ENCODE measurements at regions not wholly inside any gene's neighbourhood (a gene's known extent, or its start where the extent isn't known, plus 50 kb on each side); places are given as distances from the start of the nearest gene placed in this dataset.

GRCh38 chr16:54362591-54363206 is 76.1 kb upstream of the IRX3 start:
- no peak overlapping the region for H3K27ac ChIP-seq (ENCODE audit: low read depth, low read length)
- H3K4me1 ChIP-seq (ENCODE audit: control insufficient read depth, insufficient read depth, low read length), result peaks cover 3% of the 10 kb centered on the region
- peak in 1 of 6 donors; percentile 73 for DNase-seq (ENCODE audit: low read depth in 4 of 6, low spot score in 6 of 6)
- 46% methylated on average over 5 of the region's 18 CpGs for WGBS (ENCODE audit: insufficient coverage)
- H3K27me3 ChIP-seq (ENCODE audit: control insufficient read depth, insufficient read depth, low read length), result peaks cover 33% of the 10 kb centered on the region
- H3K4me3 ChIP-seq (ENCODE audit: low read depth, low read length), result no peak overlapping the region
- no peaks in the 10 kb centered on the region for H3K9me3 ChIP-seq (ENCODE audit: control insufficient read depth, insufficient read depth, low read length)
- no peaks in the 10 kb centered on the region for H3K36me3 ChIP-seq (ENCODE audit: control insufficient read depth, insufficient read depth, low read length)

GRCh38 chr16:54361246-54361645 is 74.7 kb upstream of the IRX3 start:
- 50% methylated on average over 1 of the region's 1 CpG for WGBS (ENCODE audit: insufficient coverage)
- no peak overlapping the region for H3K27ac ChIP-seq (ENCODE audit: low read depth, low read length)

GRCh38 chr16:54360681-54361080 is 74.1 kb upstream of the IRX3 start:
- no peak overlapping the region for H3K27ac ChIP-seq (ENCODE audit: low read depth, low read length)
- no peak for DNase-seq (ENCODE audit: low read depth in 4 of 6, low spot score in 6 of 6)
- peaks cover 37% of the 10 kb centered on the region for H3K27me3 ChIP-seq (ENCODE audit: control insufficient read depth, insufficient read depth, low read length)
- H3K4me1 ChIP-seq (ENCODE audit: control insufficient read depth, insufficient read depth, low read length), result peaks cover 3% of the 10 kb centered on the region
- no peak overlapping the region for H3K4me3 ChIP-seq (ENCODE audit: low read depth, low read length)
- no peaks in the 10 kb centered on the region for H3K36me3 ChIP-seq (ENCODE audit: control insufficient read depth, insufficient read depth, low read length)
- H3K9me3 ChIP-seq (ENCODE audit: control insufficient read depth, insufficient read depth, low read length), result no peaks in the 10 kb centered on the region
- WGBS (ENCODE audit: insufficient coverage), result no CpG with 5 or more reads among the region's 5 CpGs

More at GRCh38 chr16:54361246-54361645, 74.7 kb upstream of the IRX3 start:
- H3K4me1 ChIP-seq (ENCODE audit: control insufficient read depth, insufficient read depth, low read length), result peaks cover 3% of the 10 kb centered on the region
- H3K27me3 ChIP-seq (ENCODE audit: control insufficient read depth, insufficient read depth, low read length), result peaks cover 35% of the 10 kb centered on the region
- no peak for DNase-seq (ENCODE audit: low read depth in 4 of 6, low spot score in 6 of 6)
- no peak overlapping the region for H3K4me3 ChIP-seq (ENCODE audit: low read depth, low read length)
- no peaks in the 10 kb centered on the region for H3K9me3 ChIP-seq (ENCODE audit: control insufficient read depth, insufficient read depth, low read length)
- no peaks in the 10 kb centered on the region for H3K36me3 ChIP-seq (ENCODE audit: control insufficient read depth, insufficient read depth, low read length)

GRCh38 chr16:54359555-54359954 is 73.0 kb upstream of the IRX3 start:
- H3K27me3 ChIP-seq (ENCODE audit: control insufficient read depth, insufficient read depth, low read length), result peaks cover 34% of the 10 kb centered on the region
- WGBS (ENCODE audit: insufficient coverage), result 92% methylated on average over 2 of the region's 5 CpGs
- H3K9me3 ChIP-seq (ENCODE audit: control insufficient read depth, insufficient read depth, low read length), result peaks cover 4% of the 10 kb centered on the region
- no peak overlapping the region for H3K27ac ChIP-seq (ENCODE audit: low read depth, low read length)
- no peak overlapping the region for H3K4me3 ChIP-seq (ENCODE audit: low read depth, low read length)
- no peak for DNase-seq (ENCODE audit: low read depth in 4 of 6, low spot score in 6 of 6)
- peaks cover 3% of the 10 kb centered on the region for H3K4me1 ChIP-seq (ENCODE audit: control insufficient read depth, insufficient read depth, low read length)
- no peaks in the 10 kb centered on the region for H3K36me3 ChIP-seq (ENCODE audit: control insufficient read depth, insufficient read depth, low read length)

- 95% methylated on average over 4 of the region's 9 CpGs for WGBS (ENCODE audit: insufficient coverage)
- peaks cover 4% of the 10 kb centered on the region for H3K9me3 ChIP-seq (ENCODE audit: control insufficient read depth, insufficient read depth, low read length)
- H3K27ac ChIP-seq (ENCODE audit: low read depth, low read length), result no peak overlapping the region
- H3K4me3 ChIP-seq (ENCODE audit: low read depth, low read length), result no peak overlapping the region
- DNase-seq (ENCODE audit: low read depth in 4 of 6, low spot score in 6 of 6), result no peak
- peaks cover 3% of the 10 kb centered on the region for H3K4me1 ChIP-seq (ENCODE audit: control insufficient read depth, insufficient read depth, low read length)
- H3K27me3 ChIP-seq (ENCODE audit: control insufficient read depth, insufficient read depth, low read length), result peaks cover 33% of the 10 kb centered on the region
- H3K36me3 ChIP-seq (ENCODE audit: control insufficient read depth, insufficient read depth, low read length), result no peaks in the 10 kb centered on the region
These were observed 72.5 kb upstream of the IRX3 start for GRCh38 chr16:54359081-54359480.

GRCh38 chr16:54356391-54356790 is 69.8 kb upstream of the IRX3 start:
- DNase-seq (ENCODE audit: low read depth in 4 of 6, low spot score in 6 of 6), result no peak
- Histone ChIP-seq H3K4me1 (ENCODE audit: control insufficient read depth, insufficient read depth, low read length) (peaks cover 3% of the 10 kb centered on the region), H3K36me3 (ENCODE audit: control insufficient read depth, insufficient read depth, low read length) (no peaks in the 10 kb centered on the region), H3K4me3 (ENCODE audit: low read depth, low read length) (no peak overlapping the region), H3K9me3 (ENCODE audit: control insufficient read depth, insufficient read depth, low read length) (peaks cover 4% of the 10 kb centered on the region), H3K27me3 (ENCODE audit: control insufficient read depth, insufficient read depth, low read length) (peaks cover 24% of the 10 kb centered on the region), H3K27ac (ENCODE audit: low read depth, low read length) (no peak overlapping the region)
- WGBS (ENCODE audit: insufficient coverage), result no CpG with 5 or more reads among the region's 1 CpG

- Histone ChIP-seq H3K9me3 (ENCODE audit: control insufficient read depth, insufficient read depth, low read length) (peaks cover 4% of the 10 kb centered on the region), H3K4me1 (ENCODE audit: control insufficient read depth, insufficient read depth, low read length) (peaks cover under 1% of the 10 kb centered on the region)
These were observed 68.7 kb upstream of the IRX3 start for GRCh38 chr16:54355251-54355650.

GRCh38 chr16:54353097-54353496 is 66.5 kb upstream of the IRX3 start:
- H3K9me3 ChIP-seq (ENCODE audit: control insufficient read depth, insufficient read depth, low read length), result peaks cover 4% of the 10 kb centered on the region
- peaks cover 7% of the 10 kb centered on the region for H3K27me3 ChIP-seq (ENCODE audit: control insufficient read depth, insufficient read depth, low read length)
- 100% methylated on average over 1 of the region's 3 CpGs for WGBS (ENCODE audit: insufficient coverage)
- H3K4me1 ChIP-seq (ENCODE audit: control insufficient read depth, insufficient read depth, low read length), result no peaks in the 10 kb centered on the region
- no peak overlapping the region for H3K27ac ChIP-seq (ENCODE audit: low read depth, low read length)
- no peak overlapping the region for H3K4me3 ChIP-seq (ENCODE audit: low read depth, low read length)
- no peak for DNase-seq (ENCODE audit: low read depth in 4 of 6, low spot score in 6 of 6)
- H3K36me3 ChIP-seq (ENCODE audit: control insufficient read depth, insufficient read depth, low read length), result no peaks in the 10 kb centered on the region

More at GRCh38 chr16:54355251-54355650, 68.7 kb upstream of the IRX3 start:
- H3K4me3 ChIP-seq (ENCODE audit: low read depth, low read length), result no peak overlapping the region
- no peak overlapping the region for H3K27ac ChIP-seq (ENCODE audit: low read depth, low read length)
- H3K27me3 ChIP-seq (ENCODE audit: control insufficient read depth, insufficient read depth, low read length), result peaks cover 14% of the 10 kb centered on the region
- DNase-seq (ENCODE audit: low read depth in 4 of 6, low spot score in 6 of 6), result no peak
- H3K36me3 ChIP-seq (ENCODE audit: control insufficient read depth, insufficient read depth, low read length), result no peaks in the 10 kb centered on the region
- no CpG with 5 or more reads among the region's 1 CpG for WGBS (ENCODE audit: insufficient coverage)

- Histone ChIP-seq H3K27ac (ENCODE audit: low read depth, low read length) (no peak overlapping the region), H3K9me3 (ENCODE audit: control insufficient read depth, insufficient read depth, low read length) (peaks cover 4% of the 10 kb centered on the region), H3K36me3 (ENCODE audit: control insufficient read depth, insufficient read depth, low read length) (no peaks in the 10 kb centered on the region), H3K4me3 (ENCODE audit: low read depth, low read length) (no peak overlapping the region), H3K4me1 (ENCODE audit: control insufficient read depth, insufficient read depth, low read length) (no peaks in the 10 kb centered on the region), H3K27me3 (ENCODE audit: control insufficient read depth, insufficient read depth, low read length) (peaks cover 5% of the 10 kb centered on the region)
- no peak for DNase-seq (ENCODE audit: low read depth in 4 of 6, low spot score in 6 of 6)
- 80% methylated on average over 1 of the region's 5 CpGs for WGBS (ENCODE audit: insufficient coverage)
These were observed 64.6 kb upstream of the IRX3 start for GRCh38 chr16:54351171-54351570.

- peaks cover 7% of the 10 kb centered on the region for H3K27me3 ChIP-seq (ENCODE audit: control insufficient read depth, insufficient read depth, low read length)
- no peak overlapping the region for H3K4me3 ChIP-seq (ENCODE audit: low read depth, low read length)
- no peaks in the 10 kb centered on the region for H3K4me1 ChIP-seq (ENCODE audit: control insufficient read depth, insufficient read depth, low read length)
- no peaks in the 10 kb centered on the region for H3K9me3 ChIP-seq (ENCODE audit: control insufficient read depth, insufficient read depth, low read length)
- no peak overlapping the region for H3K27ac ChIP-seq (ENCODE audit: low read depth, low read length)
- no peak for DNase-seq (ENCODE audit: low read depth in 4 of 6, low spot score in 6 of 6)
- no CpG with 5 or more reads among the region's 1 CpG for WGBS (ENCODE audit: insufficient coverage)
- H3K36me3 ChIP-seq (ENCODE audit: control insufficient read depth, insufficient read depth, low read length), result no peaks in the 10 kb centered on the region
These were observed 61.4 kb upstream of the IRX3 start for GRCh38 chr16:54347961-54348360.

Measured in spinal cord (tissue), 9 donors.